Stimulated activated CD4-positive, alpha-beta T cell treated with anti-CD3 and anti-CD28 coated beads, Interleukin-1b, Interleukin-23, amount 100 ng/mL, for 48 hours (primary cell): ENCODE measurements at regions not wholly inside any gene's neighbourhood (a gene's known extent, or its start where the extent isn't known, plus 50 kb on each side); places are given as distances from the start of the nearest gene placed in this dataset.
A peak's percentile ranks its signal among the peaks of the same experiment; 100 is the strongest.
"Not testable (repeated sequence)": the region's sequence is repeated elsewhere in the genome, so short reads cannot be mapped to it uniquely, and the experiment has no call there.

Experiments
- DNase-seq: peaks from one replicate; pipeline ENCODE4 v3.0.0-alpha.2; 2020

GRCh38 chr19:22545751-22546150, 88.4 kb upstream of the ZNF492 start:
- DNase-seq, result peak; percentile 16

- no peak for DNase-seq
These were observed 100.4 kb upstream of the ZNF492 start for GRCh38 chr19:22533761-22534160.

- no peak for DNase-seq
These were observed 101.5 kb upstream of the ZNF492 start for GRCh38 chr19:22532388-22533300.

DNA sequence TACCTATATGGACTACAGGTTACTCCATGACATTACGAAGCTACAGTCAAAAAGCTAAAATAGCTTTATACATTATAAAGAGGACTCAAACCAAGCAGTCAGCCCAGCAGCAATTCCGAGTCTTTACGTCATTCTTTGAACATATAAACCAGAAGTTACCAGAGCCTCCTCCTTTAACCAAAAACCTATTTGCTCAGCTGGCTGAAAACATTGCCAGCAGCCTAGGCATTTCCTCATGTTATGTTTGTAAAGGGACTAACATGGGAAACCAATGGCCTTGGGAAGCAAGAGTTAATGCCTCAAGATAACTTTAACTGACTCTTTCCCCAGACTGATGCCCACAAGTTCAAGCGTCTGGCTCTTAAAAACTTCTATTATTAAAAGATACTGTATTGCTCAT, 104.1 kb upstream of the ZNF492 start:
- DNase-seq, result no peak

- DNase-seq, result no peak
These were observed 105.2 kb upstream of the ZNF492 start for GRCh38 chr19:22528956-22529355.

DNA sequence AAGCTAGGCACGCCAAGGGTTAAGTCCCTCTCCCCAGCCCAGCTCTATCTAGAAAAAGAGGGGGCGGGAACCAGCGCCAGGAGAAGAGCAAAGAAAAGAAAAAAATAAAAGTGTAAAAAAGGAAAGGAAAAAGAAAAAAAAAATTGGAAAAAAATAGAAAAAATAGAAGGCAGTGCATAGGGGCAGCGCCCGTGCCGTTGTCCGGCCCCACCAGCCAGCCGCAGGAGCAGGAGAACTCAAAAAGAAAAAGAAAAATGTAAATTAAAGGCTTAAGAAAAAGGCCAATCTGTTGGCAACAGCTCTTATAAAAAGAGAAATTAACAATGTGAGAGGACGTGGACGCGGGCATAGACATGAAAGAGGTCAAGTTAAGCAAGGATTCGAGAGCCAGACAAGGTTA, 105.4 kb upstream of the ZNF98 start:
- no peak for DNase-seq

- DNase-seq, result no peak
These were observed 104.6 kb upstream of the ZNF98 start for GRCh38 chr19:22526661-22527272.

GRCh38 chr19:22523940-22524339, 101.8 kb upstream of the ZNF98 start:
- DNase-seq, result no peak

GRCh38 chr19:22519562-22519961, 97.4 kb upstream of the ZNF98 start:
- DNase-seq, result not testable (repeated sequence)

DNA sequence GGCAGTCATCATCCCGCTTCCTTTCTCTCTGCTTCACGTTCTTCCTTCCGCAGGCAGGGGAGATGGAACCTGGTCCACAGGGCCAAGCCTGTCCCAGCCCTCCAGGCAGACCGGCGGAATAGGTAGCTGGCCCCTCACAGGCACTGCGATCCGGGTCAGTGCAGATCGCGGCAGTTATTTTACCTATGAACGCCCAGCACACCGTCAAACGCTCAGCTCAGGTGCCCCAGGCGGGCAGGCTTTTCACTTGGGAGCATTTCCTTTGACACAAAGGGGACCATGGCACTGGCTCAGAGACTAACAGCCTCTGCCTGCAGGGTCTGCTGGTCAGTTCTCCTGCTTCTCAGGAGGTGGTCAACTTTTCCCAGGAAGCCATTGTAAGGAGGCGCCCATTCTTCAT, 97.0 kb upstream of the ZNF98 start:
- DNase-seq, result no peak

- no peak for DNase-seq
These were observed 95.6 kb upstream of the ZNF98 start for GRCh38 chr19:22517496-22518411.

GRCh38 chr19:22515435-22515834, 93.3 kb upstream of the ZNF98 start:
- no peak for DNase-seq

- no peak for DNase-seq
These were observed 81.4 kb upstream of the ZNF98 start for GRCh38 chr19:22503524-22503923.

DNA sequence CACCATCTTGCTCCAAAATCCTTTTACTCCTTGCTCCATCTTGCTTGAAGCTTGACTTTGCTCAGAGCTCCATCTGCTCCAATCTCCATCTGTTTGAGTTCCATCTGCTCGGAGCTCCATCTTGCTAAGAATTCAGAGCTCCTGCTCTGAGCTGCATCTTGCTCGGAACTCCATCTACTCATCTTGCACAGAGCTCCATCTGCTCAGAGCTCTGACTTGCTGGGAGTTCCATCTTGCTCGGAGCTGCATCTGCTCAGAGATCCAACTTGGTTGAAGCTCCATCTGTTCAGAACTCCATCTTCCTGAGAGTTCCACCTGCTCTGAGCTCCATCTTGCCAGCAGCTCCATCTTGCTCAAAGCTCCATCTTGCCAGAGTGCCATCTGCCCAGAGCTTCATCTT, 80.6 kb upstream of the ZNF98 start:
- DNase-seq, result no peak

- not testable (repeated sequence) for DNase-seq
These were observed 76.8 kb upstream of the ZNF98 start for GRCh38 chr19:22498831-22499430.

- no peak for DNase-seq
These were observed 69.6 kb upstream of the ZNF98 start for GRCh38 chr19:22491746-22492145.

DNA sequence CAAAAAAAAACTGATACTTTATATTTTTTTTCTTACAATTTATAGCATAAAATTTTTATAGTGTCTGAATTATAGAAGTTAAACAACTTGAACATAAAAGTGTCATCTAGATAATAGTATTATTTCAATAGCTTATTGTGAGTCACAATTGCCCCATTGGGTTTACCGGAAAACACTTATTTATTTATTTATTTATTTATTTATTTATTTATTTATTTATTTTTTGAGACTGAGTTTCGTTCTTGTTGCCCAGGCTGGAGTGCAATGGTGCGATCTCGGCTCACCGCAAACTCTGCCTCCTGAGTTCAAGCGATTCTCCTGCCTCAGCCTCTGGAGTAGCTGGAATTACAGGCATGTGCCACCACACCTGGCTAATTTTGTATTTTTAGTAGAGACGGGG, 61.4 kb upstream of the ZNF98 start:
- not testable (repeated sequence) for DNase-seq

- no peak for DNase-seq
These were observed 50.1 kb upstream of the ZNF98 start for GRCh38 chr19:22472180-22472637.
